GM21717 (cell line): ENCODE measurements at regions not wholly inside any gene's neighbourhood (a gene's known extent, or its start where the extent isn't known, plus 50 kb on each side); places are given as distances from the start of the nearest gene placed in this dataset.

Experiments used
- ATAC-seq: cut with Tn5 transposase; IDR thresholded peaks from one replicate; pipeline ENCODE4 v1.9.1; 2021; ENCODE audit warnings: mild to moderate bottlenecking, moderate library complexity; ENCODE audit not compliant: unreplicated experiment

DNA sequence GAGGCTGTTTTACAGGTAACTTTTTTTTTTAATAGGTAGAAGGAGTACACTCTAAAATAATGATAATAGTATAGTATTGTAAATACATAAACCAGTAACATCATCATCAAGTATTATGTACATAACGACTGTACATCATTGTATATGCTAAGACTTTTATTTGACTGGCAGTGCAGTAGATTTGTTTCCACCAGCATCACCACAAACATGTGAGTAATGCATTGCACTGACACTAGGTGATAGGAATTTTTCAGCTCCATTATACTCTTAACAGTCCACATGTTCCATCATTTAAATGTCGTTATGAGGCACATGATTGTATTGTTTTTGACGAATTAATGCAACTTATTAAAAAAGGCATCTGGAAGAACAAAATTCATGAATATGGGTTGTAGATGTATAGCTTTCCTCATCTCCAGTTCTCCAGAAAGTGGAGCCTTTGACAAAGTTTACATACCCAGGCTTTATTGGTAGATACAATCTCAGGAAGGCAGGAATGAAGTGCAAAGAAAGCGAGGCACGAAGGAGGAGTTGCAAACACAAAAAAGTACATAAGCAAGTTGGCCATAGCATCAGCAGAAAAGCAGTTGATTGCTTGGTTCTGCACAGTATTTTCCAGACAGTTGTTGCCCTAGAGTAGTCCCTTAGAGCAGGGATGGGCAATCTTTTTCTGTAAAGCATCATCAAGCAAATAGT lies 336.9 kb upstream of the NR3C2 start:
- no peak for ATAC-seq

GRCh38 chr4:148776941-148777340 lies 334.7 kb upstream of the NR3C2 start:
- ATAC-seq, result no peak

DNA sequence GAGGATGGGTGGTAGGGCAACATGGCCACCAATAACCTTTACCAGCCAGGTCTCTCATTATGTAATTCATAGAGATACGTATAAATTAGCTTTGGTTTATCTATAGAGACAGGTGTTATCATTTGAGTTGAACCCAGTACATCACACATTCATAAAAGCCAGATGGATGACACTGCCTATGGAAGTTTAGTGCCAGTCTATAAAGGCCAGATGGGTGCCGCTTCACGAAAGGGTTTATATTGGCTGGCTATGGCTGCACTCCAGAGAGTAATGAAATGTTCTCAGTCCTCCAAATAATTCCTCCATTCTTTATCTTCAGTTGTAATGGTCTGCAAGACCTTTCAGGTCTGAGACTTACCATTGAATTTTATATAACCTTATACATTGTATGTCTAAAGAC lies 331.9 kb upstream of the NR3C2 start:
- ATAC-seq, result no peak

DNA sequence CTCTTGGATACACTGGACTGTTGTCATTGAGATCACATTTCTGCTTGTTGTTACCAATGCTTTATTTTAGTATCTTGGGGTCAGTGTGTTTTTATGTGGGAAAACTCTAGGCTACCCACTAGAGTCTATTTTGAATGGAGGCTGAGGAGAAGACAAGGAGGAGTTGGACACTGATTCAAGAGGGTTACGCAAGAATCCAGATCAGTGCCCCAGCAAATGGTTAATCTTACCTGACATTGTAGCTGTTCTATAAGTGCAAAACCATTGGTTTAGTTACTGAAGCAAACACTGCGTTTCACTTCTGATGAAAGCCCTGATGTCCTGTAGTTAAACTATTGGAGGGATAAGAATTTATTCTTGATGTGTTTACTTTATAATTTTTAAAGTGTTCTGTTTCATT lies 331.1 kb upstream of the NR3C2 start:
- ATAC-seq, result no peak

DNA sequence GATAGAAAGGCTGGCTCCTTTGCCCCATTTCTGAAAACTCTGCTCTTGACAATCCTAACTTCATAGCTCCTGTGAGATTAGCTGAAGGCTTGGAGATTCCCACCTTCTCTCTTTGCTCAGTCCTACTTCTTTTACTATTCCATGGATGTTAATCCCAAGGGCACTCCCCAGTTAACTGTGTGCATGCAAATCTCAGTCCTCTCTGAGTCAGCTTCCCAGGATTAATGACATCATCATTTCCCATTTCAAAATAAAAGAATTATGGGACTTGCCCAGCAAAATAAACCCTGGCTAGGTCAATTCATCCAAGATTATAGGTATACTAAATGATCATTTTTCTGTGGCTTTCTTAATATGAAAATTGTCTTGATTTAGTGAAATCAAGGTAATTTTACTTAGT lies 328.6 kb upstream of the NR3C2 start:
- no peak for ATAC-seq

DNA sequence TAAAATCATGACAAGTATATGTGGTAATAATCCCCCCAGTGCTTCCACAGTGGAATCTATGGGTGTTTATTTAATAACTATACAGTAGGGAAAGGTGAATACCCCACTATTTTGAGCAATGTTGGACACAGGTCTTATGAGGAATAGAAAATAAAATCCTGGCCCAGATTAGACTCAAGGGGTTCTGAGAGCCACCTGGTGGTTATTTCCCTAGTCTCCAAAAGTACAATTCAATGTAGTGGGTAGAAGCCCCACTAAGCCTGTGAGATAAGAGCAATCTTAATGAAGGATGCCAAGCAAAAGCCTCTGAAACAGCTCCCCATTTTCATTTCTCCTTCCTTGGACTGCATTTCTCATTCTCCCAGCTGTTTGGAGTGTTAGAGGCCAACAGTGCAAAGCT lies 328.2 kb upstream of the NR3C2 start:
- no peak for ATAC-seq

DNA sequence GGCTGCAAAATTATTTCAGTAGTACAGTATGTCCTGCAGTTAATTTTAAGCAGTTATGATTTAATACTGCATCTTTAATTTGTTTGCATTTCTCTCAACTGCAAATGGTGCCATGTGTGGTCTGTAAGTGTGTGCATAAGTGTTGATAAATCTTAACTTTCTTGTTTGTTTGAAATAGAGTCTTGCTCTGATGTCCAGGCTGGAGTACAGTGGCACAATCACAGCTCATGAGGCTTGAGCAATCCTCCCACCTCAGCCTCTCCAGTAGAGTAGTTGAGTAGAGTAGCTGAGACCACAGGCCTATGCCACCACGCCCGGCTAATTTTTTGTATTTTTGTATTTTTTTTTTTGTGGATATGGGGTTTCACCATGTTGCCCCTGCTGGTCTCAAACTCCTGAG lies 322.5 kb upstream of the NR3C2 start:
- no peak for ATAC-seq

DNA sequence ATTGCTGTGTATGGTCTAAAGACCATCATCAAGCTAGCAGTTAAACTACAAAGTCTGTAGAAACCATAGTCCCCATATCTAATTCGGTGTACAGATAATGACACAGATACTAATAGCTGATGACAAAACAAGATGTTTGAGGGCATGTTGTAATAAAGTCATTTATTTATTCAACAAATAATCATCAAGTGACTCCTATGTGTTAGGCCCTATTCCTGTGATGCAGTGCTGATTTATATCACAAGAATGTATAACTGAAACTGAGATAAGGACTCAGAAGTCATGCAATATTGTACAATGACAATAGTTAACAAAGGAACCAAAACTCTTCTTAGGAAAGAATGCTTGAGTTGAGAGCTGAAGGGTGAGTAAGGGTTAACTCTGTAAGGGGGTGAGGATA lies 315.0 kb upstream of the NR3C2 start:
- ATAC-seq, result no peak

- no peak for ATAC-seq
Measured at GRCh38 chr4:148749403-148749802, 307.2 kb upstream of the NR3C2 start.

DNA sequence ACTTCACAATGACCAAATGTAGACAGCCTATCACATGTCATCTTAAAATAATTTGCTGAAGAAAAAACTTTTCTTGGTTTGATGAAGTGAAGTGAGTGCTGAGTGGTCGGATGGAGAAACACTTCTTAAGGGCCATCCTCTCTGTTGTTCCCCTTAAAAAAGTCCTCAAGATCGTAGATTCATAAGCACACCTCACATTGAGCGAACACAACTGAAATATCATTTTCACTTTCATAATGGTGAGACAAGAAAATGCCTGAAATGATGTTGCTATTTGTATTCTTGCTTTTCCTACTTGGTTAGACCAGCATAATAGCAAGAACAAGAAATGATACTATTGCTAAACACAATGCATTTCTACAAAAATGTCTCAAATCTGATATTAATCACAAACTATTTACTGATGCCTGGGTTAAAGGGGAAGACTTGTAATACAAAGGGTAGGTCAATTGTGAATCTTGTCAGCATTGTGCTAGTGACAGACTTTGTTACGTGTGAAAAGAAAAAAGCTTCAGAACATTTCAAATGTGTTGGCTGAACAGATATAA lies 305.6 kb upstream of the NR3C2 start:
- no peak for ATAC-seq

- no peak for ATAC-seq
Measured at GRCh38 chr4:148740701-148741100, 298.5 kb upstream of the NR3C2 start.

DNA sequence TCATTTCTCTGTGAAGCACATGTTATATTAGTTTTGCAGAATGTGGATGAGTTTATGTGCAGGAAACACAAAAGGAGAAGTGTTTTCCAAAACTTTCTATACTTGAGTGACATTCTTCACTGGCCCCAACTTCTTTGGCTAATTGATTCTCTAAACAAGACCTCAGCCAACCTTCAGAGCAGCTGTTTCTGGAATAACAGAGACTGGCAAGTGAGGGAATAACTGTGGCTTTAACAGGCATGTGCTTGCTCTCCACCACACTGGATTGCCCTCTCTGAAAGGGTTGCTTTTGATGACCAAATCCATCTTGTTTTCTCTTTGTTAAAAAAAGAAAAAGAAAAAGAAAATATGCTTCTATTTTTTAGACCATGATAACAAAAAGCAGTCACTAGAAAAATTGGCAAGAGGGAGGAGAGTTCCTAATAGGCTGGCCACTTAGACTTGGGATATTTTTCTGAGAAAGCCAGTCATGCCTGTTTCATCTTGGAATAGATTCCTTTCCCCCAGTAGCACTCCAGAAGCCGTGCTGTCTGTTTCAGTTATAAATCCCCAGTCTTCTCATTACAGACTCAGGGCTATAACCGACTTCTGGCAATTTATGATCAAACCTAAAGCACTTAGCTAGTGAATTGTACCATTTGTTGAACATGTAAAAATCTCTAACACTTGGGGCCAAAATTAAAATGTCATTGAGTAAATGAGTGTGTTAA lies 295.0 kb upstream of the NR3C2 start:
- no peak for ATAC-seq

- peak; percentile 82 for ATAC-seq
Measured at GRCh38 chr4:148735432-148736155, 293.4 kb upstream of the NR3C2 start.

DNA sequence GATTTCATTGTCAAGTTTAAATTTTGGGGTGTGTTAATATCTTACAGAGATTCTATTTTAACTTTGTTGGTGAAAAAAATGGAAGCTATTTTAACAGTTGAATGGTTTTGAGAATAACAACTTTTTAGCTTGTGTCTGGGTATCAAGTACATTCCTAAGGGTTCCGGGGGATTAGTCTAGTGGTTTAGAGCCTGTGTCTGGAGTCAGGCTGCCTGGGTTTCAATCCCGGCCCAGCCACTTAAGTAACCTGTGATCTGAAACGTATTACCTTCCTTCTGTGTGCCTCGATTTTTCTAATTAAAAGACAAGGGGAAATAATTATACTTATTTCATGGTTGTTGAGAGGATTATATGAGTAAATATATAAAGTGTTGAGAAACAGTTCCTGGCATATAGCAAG lies 288.6 kb upstream of the NR3C2 start:
- ATAC-seq, result no peak

DNA sequence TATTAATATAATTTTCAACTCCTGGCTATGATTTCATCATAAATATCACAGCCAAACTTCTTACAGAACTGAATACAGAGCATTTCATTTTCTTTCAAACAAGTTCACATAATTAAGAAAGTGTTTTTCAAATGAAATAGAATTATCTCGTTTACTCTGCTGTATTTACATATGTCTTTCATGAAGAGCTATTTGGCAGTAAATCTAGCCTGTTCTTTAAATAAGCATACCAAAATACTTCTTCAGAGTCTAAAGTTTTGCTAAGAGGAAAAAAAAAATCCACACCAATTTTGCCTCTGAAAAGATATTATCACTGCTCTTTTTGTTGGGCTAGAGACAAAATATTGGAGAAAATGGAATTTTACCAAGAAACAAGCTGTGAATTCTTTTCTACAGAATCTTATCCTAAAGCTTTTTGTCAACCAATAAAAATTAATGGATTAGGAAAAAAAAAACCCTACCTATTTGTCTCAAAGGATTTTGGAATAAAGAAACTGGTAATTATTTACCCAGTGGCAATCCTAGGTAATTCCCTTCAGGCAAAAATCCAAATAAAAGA lies 287.9 kb upstream of the NR3C2 start:
- no peak for ATAC-seq

DNA sequence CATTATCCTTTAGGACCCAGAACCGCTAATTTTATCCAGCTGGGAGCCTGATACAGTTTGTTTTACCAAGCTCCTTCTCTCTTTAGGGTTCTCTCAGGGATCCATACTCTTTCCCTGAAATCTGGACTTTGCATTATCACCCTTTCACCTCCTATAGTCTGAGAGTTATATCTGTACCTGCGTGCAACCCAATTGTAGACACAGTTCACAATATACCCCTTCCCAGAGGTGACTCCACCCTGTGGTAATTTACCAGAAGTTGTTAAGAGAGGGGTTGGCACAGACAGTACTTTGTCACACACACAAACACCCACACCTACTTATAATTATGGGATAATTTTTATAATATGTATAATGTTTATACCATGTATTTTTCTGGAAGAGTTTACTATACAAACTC lies 275.8 kb upstream of the NR3C2 start:
- no peak for ATAC-seq

DNA sequence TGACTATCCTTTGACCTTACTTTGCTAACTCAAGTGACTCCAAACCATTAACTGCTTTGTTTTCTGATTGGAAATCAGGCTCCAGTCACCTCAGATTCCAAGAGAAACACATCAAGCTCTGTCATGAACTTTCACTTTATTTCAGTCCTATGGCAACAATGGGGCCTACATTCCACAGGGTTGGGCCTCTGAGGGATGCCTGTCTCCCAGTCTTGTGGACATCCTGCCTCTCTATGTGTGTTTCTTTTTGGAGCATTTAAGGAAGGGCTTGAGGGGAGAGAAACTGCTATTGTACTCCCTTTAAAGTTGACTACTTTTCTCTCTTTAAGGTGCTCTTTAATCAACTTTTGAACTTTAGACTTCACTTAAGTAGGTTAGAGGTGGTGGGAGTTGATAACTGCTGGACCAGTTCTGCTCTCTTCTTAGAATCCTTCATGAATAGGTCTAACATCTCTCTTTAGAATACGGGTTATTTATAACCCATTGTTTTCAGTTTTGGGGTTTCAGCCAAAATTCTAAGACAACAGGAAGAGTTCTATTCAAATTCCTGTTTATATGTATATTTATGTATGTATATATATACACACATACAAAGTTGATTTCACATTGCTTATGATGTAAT lies 274.3 kb upstream of the NR3C2 start:
- ATAC-seq, result no peak

DNA sequence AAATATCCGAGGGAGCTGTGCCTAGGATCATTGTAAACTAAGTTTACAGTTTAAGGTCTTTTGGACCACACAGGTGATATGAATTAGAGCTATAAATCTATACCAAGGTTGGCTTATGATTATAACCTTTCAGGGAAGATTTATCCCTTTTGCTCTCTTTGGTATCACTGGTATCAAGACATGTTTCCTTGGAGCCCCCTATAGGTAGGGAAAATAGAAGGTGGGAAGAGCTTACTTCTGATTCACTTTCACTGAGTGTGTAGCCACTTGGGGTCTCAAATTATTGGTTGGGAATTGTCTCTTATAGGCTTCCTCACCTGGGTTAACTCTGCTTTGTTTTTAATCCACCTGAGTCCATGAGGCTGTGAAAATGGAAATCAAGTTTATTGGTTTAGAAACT lies 262.1 kb upstream of the NR3C2 start:
- ATAC-seq, result no peak

GRCh38 chr4:148694702-148695101 lies 252.5 kb upstream of the NR3C2 start:
- no peak for ATAC-seq

GRCh38 chr4:148693913-148694649 lies 251.9 kb upstream of the NR3C2 start:
- no peak for ATAC-seq
